Hepatocyte (in vitro differentiated cells): ENCODE measurements at regions not wholly inside any gene's neighbourhood (a gene's known extent, or its start where the extent isn't known, plus 50 kb on each side); places are given as distances from the start of the nearest gene placed in this dataset.

Experiments used
- DNase-seq: peaks from one replicate; pipeline ENCODE4 v3.0.0-alpha.2; 2016; ENCODE audit warnings: low spot score
- H2AFZ ChIP-seq: fragments of 200-600 bp; sonication (generic); 2 replicates; pipeline ENCODE4 v1.6.0; 2016; ENCODE audit warnings: antibody characterized with exemption, mild to moderate bottlenecking
- H3K27ac ChIP-seq: fragments of 200-600 bp; sonication (generic); 2 replicates; pipeline ENCODE4 v1.5.1; 2016; ENCODE audit warnings: mild to moderate bottlenecking
- H3K27me3 ChIP-seq: fragments of 200-600 bp; sonication (generic); 2 replicates; pipeline ENCODE4 v1.6.1; 2016
- H3K36me3 ChIP-seq: fragments of 200-600 bp; sonication (generic); replicated peaks from 2 replicates; pipeline ENCODE4 v1.5.1; 2016; ENCODE audit warnings: low read depth; ENCODE audit not compliant: insufficient read depth
- H3K4me1 ChIP-seq: fragments of 200-600 bp; sonication (generic); 2 replicates; pipeline ENCODE4 v1.5.1; 2016; ENCODE audit warnings: mild to moderate bottlenecking, moderate library complexity; ENCODE audit not compliant: insufficient read depth
- H3K4me2 ChIP-seq: fragments of 200-600 bp; sonication (generic); 2 replicates; pipeline ENCODE4 v1.6.0; 2016
- H3K4me3 ChIP-seq: fragments of 200-600 bp; sonication (generic); 2 replicates; pipeline ENCODE4 v1.5.1; 2016; ENCODE audit warnings: mild to moderate bottlenecking
- H3K79me2 ChIP-seq: fragments of 200-600 bp; sonication (generic); 2 replicates; pipeline ENCODE4 v1.6.0; 2017; ENCODE audit warnings: mild to moderate bottlenecking
- H3K9me2 ChIP-seq: fragments of 200-600 bp; sonication (generic); replicated peaks from 2 replicates; pipeline ENCODE4 v1.6.0; 2017; ENCODE audit warnings: mild to moderate bottlenecking; ENCODE audit not compliant: insufficient read depth
- H3K9me3 ChIP-seq: fragments of 200-600 bp; sonication (generic); 2 replicates; pipeline ENCODE4 v1.5.1; 2016; ENCODE audit warnings: low read depth, mild to moderate bottlenecking
- H4K20me1 ChIP-seq: fragments of 200-600 bp; sonication (generic); 2 replicates; pipeline ENCODE4 v1.6.0; 2016; ENCODE audit warnings: mild to moderate bottlenecking; ENCODE audit not compliant: insufficient read depth, poor library complexity, severe bottlenecking
- CTCF ChIP-seq: fragments of 200-600 bp; sonication (generic); IDR thresholded peaks from 2 replicates; pipeline ENCODE4 v1.5.1; 2016; ENCODE audit warnings: antibody characterized with exemption, mild to moderate bottlenecking; ENCODE audit not compliant: poor library complexity
- EZH2 ChIP-seq: fragments of 200-600 bp; sonication (generic); IDR thresholded peaks from 2 replicates; pipeline ENCODE4 v1.6.1; 2016; ENCODE audit warnings: antibody characterized with exemption, mild to moderate bottlenecking, borderline replicate concordance
- EZH2phosphoT487 ChIP-seq: fragments of 200-600 bp; sonication (generic); IDR thresholded peaks from one replicate; pipeline ENCODE4 v1.6.1; 2018; ENCODE audit warnings: antibody characterized with exemption, mild to moderate bottlenecking, low read depth, moderate library complexity; ENCODE audit not compliant: unreplicated experiment, severe bottlenecking
- WGBS: methylation state at CpG from one replicate; pipeline ENCODE4 v1.1.6; 2016; ENCODE audit warnings: low lambda C conversion rate; ENCODE audit errors: missing lambda C conversion rate; 5-methylcytosine and 5-hydroxymethylcytosine counted together

GRCh38 chr4:188573104-188573503 lies 433.9 kb downstream of the TRIML1 start:
- H3K27me3 ChIP-seq: no peaks in the 10 kb centered on the region
- WGBS: 87% methylated on average over 3 of the region's 3 CpGs
- no peak for TF ChIP-seq EZH2
- TF ChIP-seq CTCF: no peak
- TF ChIP-seq EZH2phosphoT487: no peak
- H3K79me2 ChIP-seq: no peaks in the 10 kb centered on the region
- H4K20me1 ChIP-seq: no peaks in the 10 kb centered on the region
- H3K9me3 ChIP-seq: no peaks in the 10 kb centered on the region
- no peak overlapping the region for H3K27ac ChIP-seq
- H3K4me2 ChIP-seq: no peak overlapping the region
- H3K9me2 ChIP-seq: no peaks in the 10 kb centered on the region
- no peaks in the 10 kb centered on the region for H3K4me1 ChIP-seq
- no peaks in the 10 kb centered on the region for H3K36me3 ChIP-seq
- H3K4me3 ChIP-seq: no peak overlapping the region
- DNase-seq: no peak
- H2AFZ ChIP-seq: no peak overlapping the region

DNA sequence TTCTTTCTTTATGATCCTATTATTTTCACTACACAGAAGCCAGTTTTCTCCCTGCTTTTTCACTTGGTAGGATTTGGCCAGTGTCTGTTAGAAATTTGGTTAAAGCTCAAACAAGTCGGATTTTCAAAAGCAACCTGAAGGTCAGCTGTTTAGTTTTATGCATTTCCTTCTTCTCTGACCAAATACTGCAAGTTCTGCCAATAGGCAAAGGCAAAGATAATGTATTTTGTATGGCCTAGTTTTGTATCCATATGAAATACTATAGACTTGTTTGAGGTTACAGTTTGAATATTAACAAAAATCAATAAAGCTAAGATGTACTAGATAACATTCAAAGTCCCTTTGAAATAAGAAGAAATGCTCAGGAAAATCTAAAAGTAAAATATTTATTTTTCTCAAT lies 439.4 kb downstream of the TRIML1 start:
- no peaks in the 10 kb centered on the region for H3K9me2 ChIP-seq
- H3K4me2 ChIP-seq: no peak overlapping the region
- no peak overlapping the region for H2AFZ ChIP-seq
- no peak overlapping the region for H3K4me3 ChIP-seq
- no peaks in the 10 kb centered on the region for H3K9me3 ChIP-seq
- no peak for DNase-seq
- H3K4me1 ChIP-seq: no peaks in the 10 kb centered on the region
- no peak for TF ChIP-seq EZH2
- TF ChIP-seq CTCF: no peak
- no peak for TF ChIP-seq EZH2phosphoT487
- H3K36me3 ChIP-seq: no peaks in the 10 kb centered on the region
- H3K27me3 ChIP-seq: no peaks in the 10 kb centered on the region
- H4K20me1 ChIP-seq: no peaks in the 10 kb centered on the region
- WGBS: 56% methylated on average over 1 of the region's 1 CpG
- no peaks in the 10 kb centered on the region for H3K79me2 ChIP-seq
- no peak overlapping the region for H3K27ac ChIP-seq

GRCh38 chr4:188596021-188596420 lies 456.8 kb downstream of the TRIML1 start:
- Histone ChIP-seq H3K36me3 (no peaks in the 10 kb centered on the region), H2AFZ (no peak overlapping the region), H3K27me3 (no peaks in the 10 kb centered on the region), H3K9me3 (no peaks in the 10 kb centered on the region), H3K79me2 (no peaks in the 10 kb centered on the region), H4K20me1 (no peaks in the 10 kb centered on the region), H3K4me3 (no peak overlapping the region), H3K4me2 (no peak overlapping the region), H3K4me1 (peaks cover 9% of the 10 kb centered on the region), H3K9me2 (no peaks in the 10 kb centered on the region), H3K27ac (no peak overlapping the region)
- 91% methylated on average over 5 of the region's 5 CpGs for WGBS
- TF ChIP-seq EZH2: no peak
- no peak for TF ChIP-seq EZH2phosphoT487
- no peak for TF ChIP-seq CTCF
- DNase-seq: no peak

DNA sequence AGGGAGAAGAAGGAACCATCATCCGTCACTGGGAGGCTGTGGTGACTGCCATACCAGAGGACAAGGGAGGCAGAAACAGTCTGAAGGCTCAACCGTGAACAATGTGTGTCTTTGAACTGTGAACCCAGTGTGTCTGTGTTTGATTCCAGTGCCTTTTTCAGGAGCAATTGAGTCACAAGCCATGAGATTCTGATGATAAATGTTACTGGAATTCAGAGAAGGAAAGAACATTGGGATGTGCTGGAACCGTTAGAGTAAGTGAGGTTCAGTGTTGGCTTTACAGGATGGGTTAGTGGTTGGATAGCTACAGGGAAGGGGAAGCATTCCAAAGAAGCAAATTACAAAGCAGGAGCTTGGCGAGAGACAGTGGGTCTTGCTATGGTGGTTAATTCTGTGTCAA lies 464.4 kb downstream of the TRIML1 start:
- DNase-seq: no peak
- Histone ChIP-seq H3K27ac (no peak overlapping the region), H3K27me3 (no peaks in the 10 kb centered on the region), H3K79me2 (no peaks in the 10 kb centered on the region), H3K9me3 (no peaks in the 10 kb centered on the region), H3K36me3 (no peaks in the 10 kb centered on the region), H4K20me1 (no peaks in the 10 kb centered on the region), H3K4me3 (no peak overlapping the region), H3K4me2 (no peak overlapping the region), H3K9me2 (no peaks in the 10 kb centered on the region), H2AFZ (no peak overlapping the region), H3K4me1 (peaks cover 9% of the 10 kb centered on the region)
- no peak for TF ChIP-seq EZH2
- no peak for TF ChIP-seq CTCF
- no peak for TF ChIP-seq EZH2phosphoT487
- 97% methylated on average over 4 of the region's 4 CpGs for WGBS
